ENCODE measurements at regions not wholly inside any gene's neighbourhood (a gene's known extent, or its start where the extent isn't known, plus 50 kb on each side); places are given as distances from the start of the nearest gene placed in this dataset.

GRCh38 chr18:34159691-34160185, 65.0 kb downstream of the NOL4 start:
- Histone ChIP-seq H3K9me3 (no peaks in the 10 kb centered on the region), H3K27me3 (no peaks in the 10 kb centered on the region), H3K4me1 (ENCODE audit: insufficient read depth) (peaks cover 3% of the 10 kb centered on the region), H3K36me3 (no peaks in the 10 kb centered on the region), H3K4me3 (no peak overlapping the region), H3K27ac (no peak overlapping the region)
- no peak for DNase-seq
- intact Hi-C loops (cut with DNase I) = no loop called here
- TF ChIP-seq CTCF (IDR thresholded peaks at IDR 0.05) (no peak), POLR2A (IDR thresholded peaks at IDR 0.05) (no peak), EP300 (IDR thresholded peaks at IDR 0.05) (no peak)
- 59 to 62% (median 60%) methylated on average over 14 of the region's 14 CpGs for WGBS, 3 donors

DNA sequence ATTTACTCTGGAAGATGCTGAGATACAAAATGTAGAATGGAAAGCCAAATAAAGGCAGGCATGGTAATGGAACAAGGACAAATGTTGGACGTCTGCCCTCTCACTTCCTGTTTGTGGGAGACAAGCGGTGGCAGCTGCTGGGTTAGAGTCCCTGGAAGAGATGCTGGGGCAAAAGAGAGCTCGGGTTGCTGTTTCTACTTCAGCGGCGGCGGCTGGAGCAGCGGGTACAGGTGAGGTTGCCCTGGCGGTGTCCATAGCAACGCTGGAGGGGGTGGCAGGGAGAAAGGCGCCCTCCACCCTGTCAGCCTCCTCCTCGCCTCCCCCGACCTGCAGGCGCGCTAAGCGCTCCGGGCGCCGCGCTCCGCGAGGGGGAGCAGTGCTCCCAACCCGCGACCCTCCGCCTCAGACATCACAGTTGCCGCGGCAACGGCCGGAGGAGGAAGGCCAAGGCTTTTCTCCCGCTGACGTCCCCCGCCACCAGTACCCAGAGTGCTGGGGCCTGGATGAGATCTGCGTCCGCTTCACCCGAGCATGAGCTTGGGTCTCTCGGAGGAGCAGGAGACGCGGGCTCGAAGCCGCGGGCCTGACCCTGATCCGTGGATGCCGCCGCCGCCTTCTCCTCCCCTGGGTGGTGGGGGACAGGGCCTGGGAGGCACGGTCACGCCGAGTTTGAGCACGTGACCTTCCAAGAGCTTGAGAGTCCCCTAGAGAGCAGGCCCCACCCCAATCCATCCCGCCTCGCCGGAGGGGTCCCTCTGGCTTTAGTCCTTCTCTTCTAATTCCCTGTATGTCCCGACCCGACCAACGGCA, 65.6 kb downstream of the NOL4 start:
- no peaks in the 10 kb centered on the region for H3K9me3 ChIP-seq
- TF ChIP-seq CTCF (IDR thresholded peaks at IDR 0.05) (no peak), POLR2A (IDR thresholded peaks at IDR 0.05) (no peak), EP300 (IDR thresholded peaks at IDR 0.05) (no peak)
- peak; percentile 18 to 45 (median 30) for DNase-seq
- no peaks in the 10 kb centered on the region for H3K27me3 ChIP-seq
- intact Hi-C loops (cut with DNase I) = no loop called here
- H3K36me3 ChIP-seq = no peaks in the 10 kb centered on the region
- H3K4me1 ChIP-seq (ENCODE audit: insufficient read depth) = peaks cover 3% of the 10 kb centered on the region
- H3K27ac ChIP-seq = no peak overlapping the region
- H3K4me3 ChIP-seq = peak overlapping the region; percentile 17
- 2 to 3% (median 2%) methylated on average over 38 to 54 of the region's 54 CpGs for WGBS, 3 donors

GRCh38 chr18:34153711-34154110, 71.0 kb downstream of the NOL4 start:
- Histone ChIP-seq H3K4me1 (ENCODE audit: insufficient read depth) (no peaks in the 10 kb centered on the region), H3K9me3 (no peaks in the 10 kb centered on the region), H3K36me3 (no peaks in the 10 kb centered on the region), H3K27me3 (no peaks in the 10 kb centered on the region), H3K4me3 (no peak overlapping the region), H3K27ac (no peak overlapping the region)
- intact Hi-C loops (cut with DNase I) = no loop called here
- no peak for TF ChIP-seq EP300 (IDR thresholded peaks at IDR 0.05)
- TF ChIP-seq CTCF (IDR thresholded peaks at IDR 0.05) = no peak
- TF ChIP-seq POLR2A (IDR thresholded peaks at IDR 0.05) = no peak
- 26 to 38% (median 29%) methylated on average over 1 of the region's 1 CpG for WGBS, 3 donors
- DNase-seq = no peak

DNA sequence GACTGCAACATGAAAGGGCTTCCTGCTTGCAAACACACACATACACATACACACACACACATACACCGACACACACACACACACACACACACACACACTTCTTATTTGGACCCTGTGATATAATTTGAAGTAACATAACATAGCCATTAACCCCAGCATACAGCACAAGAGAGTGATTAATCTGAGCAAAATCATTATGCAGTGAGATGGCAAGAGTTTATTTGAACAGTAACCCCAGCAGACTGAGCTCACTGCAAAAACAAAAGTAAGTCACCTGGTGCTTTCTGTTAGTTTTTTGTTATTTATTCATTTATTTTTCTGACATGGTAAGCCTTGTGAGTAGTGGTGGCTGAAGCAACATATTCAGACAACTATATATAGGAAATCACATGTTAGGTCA, 93.7 kb downstream of the NOL4 start:
- H3K27me3 ChIP-seq = no peaks in the 10 kb centered on the region
- TF ChIP-seq CTCF (IDR thresholded peaks at IDR 0.05) (no peak), EP300 (IDR thresholded peaks at IDR 0.05) (no peak)
- intact Hi-C loops (cut with DNase I) = no loop called here
- H3K4me3 ChIP-seq = no peak overlapping the region
- no peaks in the 10 kb centered on the region for H3K36me3 ChIP-seq
- H3K4me1 ChIP-seq (ENCODE audit: insufficient read depth) = no peaks in the 10 kb centered on the region
- DNase-seq = no peak
- H3K27ac ChIP-seq = no peak overlapping the region
- H3K9me3 ChIP-seq = no peaks in the 10 kb centered on the region
- 81 to 95% (median 88%) methylated on average over 1 of the region's 1 CpG for WGBS, 3 donors

All from ovary (tissue), 7 donors.